Cardiac muscle cell (in vitro differentiated cells and primary cell): ENCODE measurements at regions not wholly inside any gene's neighbourhood (a gene's known extent, or its start where the extent isn't known, plus 50 kb on each side); places are given as distances from the start of the nearest gene placed in this dataset.

Source experiments
- DNase-seq, 2 donors: peaks; one replicate each; pipeline versions ENCODE4 v3.0.0 to v3.0.0-alpha.2; 2010 to 2017; ENCODE audit warnings: low read depth in 1 of 2, low spot score in 1 of 2
- H3K27ac ChIP-seq: fragments of 200-600 bp; sonication (generic); 2 replicates; pipeline ENCODE4 v1.5.1; 2016
- H3K27me3 ChIP-seq: fragments of 200-600 bp; sonication (generic); 2 replicates; pipeline ENCODE4 v1.6.0; 2016; ENCODE audit warnings: control low read depth
- H3K36me3 ChIP-seq: fragments of 200-600 bp; sonication (generic); 2 replicates; pipeline ENCODE4 v1.5.1; 2016; ENCODE audit warnings: control low read depth
- H3K4me1 ChIP-seq: fragments of 200-600 bp; sonication (generic); 2 replicates; pipeline ENCODE4 v1.8.1; 2017; ENCODE audit warnings: low read depth, mild to moderate bottlenecking, mixed run types
- H3K4me3 ChIP-seq: fragments of 200-600 bp; sonication (generic); 2 replicates; pipeline ENCODE4 v1.5.1; 2016; ENCODE audit warnings: mild to moderate bottlenecking
- H3K9me3 ChIP-seq: fragments of 200-600 bp; sonication (generic); 2 replicates; pipeline ENCODE4 v1.5.1; 2017; ENCODE audit warnings: low read depth, mild to moderate bottlenecking, control low read depth
- TF ChIP-seq, protein P1 (sequence below): IDR thresholded peaks from 2 replicates; pipeline ENCODE4 v1.5.1; 2012; ENCODE audit warnings: low read depth, mild to moderate bottlenecking, low read length

DNA sequence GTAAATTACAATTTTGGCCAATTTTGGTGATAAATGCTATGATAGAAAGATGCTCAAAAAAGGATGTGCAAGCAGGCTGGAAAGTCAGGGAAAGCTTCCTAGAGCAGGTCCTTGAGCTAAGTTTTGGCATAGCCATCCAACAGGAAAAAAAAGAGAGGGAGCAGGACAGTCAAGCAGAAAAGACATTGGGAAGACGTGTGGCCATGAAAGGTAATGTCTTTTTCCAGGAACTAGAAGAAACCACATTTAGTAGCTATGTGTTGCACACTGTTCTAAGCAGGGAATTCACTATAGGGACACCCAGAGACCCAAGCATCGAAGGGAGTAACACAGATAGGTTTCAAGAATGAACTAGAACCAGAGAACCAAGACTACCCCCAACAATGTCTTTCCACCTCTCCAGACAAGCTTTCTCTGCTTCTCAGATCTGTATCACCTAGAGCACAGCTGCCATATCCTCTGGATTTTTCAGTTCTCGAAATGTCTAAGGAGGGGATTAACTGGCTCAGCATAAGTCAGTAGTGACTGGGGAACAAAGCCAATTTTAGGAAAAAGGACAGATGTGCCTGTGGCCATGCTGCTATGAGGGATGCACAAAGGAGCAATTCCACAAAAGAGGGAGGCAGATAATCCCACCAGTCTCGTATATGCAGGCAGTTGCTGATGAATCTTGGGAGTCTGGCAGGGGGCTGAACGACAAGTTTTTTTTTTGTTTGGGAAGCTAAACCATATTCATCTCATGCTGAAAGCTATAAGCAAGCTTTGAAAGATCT is 97.1 kb upstream of the DAB1 start:
- Histone ChIP-seq H3K27ac (no peak overlapping the region), H3K36me3 (no peaks in the 10 kb centered on the region), H3K9me3 (no peaks in the 10 kb centered on the region), H3K4me1 (peaks cover 8% of the 10 kb centered on the region), H3K4me3 (no peak overlapping the region), H3K27me3 (no peaks in the 10 kb centered on the region)
- TF ChIP-seq, protein P1, sequence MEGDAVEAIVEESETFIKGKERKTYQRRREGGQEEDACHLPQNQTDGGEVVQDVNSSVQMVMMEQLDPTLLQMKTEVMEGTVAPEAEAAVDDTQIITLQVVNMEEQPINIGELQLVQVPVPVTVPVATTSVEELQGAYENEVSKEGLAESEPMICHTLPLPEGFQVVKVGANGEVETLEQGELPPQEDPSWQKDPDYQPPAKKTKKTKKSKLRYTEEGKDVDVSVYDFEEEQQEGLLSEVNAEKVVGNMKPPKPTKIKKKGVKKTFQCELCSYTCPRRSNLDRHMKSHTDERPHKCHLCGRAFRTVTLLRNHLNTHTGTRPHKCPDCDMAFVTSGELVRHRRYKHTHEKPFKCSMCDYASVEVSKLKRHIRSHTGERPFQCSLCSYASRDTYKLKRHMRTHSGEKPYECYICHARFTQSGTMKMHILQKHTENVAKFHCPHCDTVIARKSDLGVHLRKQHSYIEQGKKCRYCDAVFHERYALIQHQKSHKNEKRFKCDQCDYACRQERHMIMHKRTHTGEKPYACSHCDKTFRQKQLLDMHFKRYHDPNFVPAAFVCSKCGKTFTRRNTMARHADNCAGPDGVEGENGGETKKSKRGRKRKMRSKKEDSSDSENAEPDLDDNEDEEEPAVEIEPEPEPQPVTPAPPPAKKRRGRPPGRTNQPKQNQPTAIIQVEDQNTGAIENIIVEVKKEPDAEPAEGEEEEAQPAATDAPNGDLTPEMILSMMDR: no peak
- DNase-seq: no peak

DNA sequence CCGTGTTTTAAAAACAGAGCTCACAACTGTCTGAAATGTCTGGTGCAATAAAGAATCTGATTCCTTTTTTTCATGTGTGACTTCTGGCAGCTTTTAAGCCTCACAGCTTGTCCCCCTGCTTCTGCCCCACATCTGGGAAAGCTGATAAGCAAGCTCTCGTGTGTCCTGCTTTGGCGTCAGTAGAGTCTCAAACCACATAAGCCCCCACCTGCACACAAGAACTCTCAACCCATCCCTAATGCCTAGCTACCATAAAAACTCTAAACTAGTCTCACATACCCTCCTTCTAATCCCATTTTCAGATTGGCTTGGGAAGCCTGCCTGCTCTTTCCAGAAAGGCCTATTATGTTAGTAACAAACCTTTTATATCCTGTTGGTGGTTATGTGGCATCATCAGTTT is 94.6 kb upstream of the DAB1 start:
- peaks cover 8% of the 10 kb centered on the region for H3K4me1 ChIP-seq
- no peak overlapping the region for H3K4me3 ChIP-seq
- no peaks in the 10 kb centered on the region for H3K36me3 ChIP-seq
- no peak overlapping the region for H3K27ac ChIP-seq
- H3K9me3 ChIP-seq: no peaks in the 10 kb centered on the region
- TF ChIP-seq, protein P1: no peak
- no peaks in the 10 kb centered on the region for H3K27me3 ChIP-seq
- no peak for DNase-seq

DNA sequence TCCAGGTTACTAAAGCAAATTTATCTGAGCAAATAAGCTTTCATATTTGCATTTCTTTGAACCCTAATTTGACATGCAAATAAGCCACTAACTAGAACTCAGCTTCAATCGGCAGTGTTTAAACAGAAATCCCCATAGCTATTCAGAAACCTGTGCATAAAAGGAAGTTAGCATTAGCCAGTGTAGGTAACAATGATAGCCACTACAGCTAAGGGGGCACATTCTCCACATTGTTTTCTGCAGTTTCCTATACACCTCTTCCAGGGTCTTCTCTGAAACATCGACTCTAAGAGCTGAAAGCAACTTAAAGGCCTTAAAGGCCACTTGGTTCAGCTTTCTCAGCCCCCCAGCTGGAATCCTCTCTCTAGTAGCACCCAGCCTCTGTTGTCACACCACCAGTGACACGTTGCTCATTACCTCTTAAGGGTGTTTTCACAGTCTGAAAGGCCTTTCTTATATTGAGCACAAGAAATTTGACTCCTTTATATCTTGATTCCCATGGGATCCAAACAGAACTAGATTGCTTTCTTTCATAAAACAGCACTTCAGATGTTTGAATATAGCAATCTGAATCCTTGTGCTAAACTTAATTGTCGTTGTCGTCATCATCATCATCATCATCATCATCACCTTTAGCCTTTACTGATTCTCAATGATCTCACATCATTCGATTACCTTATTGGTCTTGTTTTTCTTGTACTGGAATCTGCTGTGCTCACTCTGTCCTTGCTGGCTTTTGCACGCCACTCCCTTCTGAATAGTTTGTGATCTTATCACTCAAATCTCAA is 93.9 kb upstream of the DAB1 start:
- TF ChIP-seq, protein P1: no peak

DNA sequence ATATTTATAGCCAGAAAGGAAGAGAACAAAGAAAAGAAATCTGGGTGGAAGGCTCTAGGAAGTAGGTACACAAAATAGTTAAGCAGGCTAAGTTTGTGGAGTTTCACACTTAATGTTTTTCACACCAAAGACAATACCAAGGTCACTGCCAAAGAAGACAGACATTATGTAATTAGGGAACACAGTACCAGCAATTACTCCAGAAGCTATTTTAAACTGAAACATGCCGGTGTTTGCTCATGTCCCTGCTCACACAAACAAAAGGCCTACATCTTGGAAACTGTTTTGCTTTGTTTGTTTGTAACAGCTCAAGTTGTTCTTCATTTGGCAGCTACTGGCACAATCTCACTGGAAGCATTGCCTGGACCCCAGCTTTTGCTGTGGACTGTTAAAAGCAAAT is 88.5 kb upstream of the DAB1 start:
- Histone ChIP-seq H3K27me3 (no peaks in the 10 kb centered on the region), H3K9me3 (no peaks in the 10 kb centered on the region), H3K27ac (no peak overlapping the region), H3K36me3 (no peaks in the 10 kb centered on the region), H3K4me1 (peaks cover 2% of the 10 kb centered on the region), H3K4me3 (no peak overlapping the region)
- no peak for DNase-seq
- TF ChIP-seq, protein P1: no peak

More for the DNA sequence above, 93.9 kb upstream of the DAB1 start:
- Histone ChIP-seq H3K4me1 (peaks cover 8% of the 10 kb centered on the region), H3K4me3 (no peak overlapping the region), H3K9me3 (no peaks in the 10 kb centered on the region), H3K27me3 (no peaks in the 10 kb centered on the region), H3K27ac (no peak overlapping the region), H3K36me3 (no peaks in the 10 kb centered on the region)
- peak in 1 of 2 donors; percentile 10 for DNase-seq

DNA sequence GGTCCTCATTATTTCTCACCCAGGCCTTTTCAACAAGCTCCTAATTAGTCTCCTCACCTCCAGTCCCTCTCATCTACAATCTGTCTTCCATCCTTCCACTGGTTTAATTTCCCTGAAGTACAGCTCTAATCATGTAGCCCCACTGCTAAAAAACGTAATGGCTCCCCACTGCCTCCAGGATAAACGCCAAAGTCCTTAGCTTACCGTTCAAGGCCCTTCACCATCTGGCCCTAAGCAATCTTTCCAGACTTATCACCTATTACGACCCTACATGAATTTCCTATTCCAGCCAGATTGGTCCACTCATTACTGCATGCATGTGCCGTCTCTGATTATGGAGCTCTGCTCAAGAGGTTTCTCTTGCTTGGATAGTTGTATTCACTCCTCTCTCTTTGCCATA is 83.1 kb upstream of the DAB1 start:
- no peak overlapping the region for H3K4me3 ChIP-seq
- DNase-seq: no peak
- no peaks in the 10 kb centered on the region for H3K4me1 ChIP-seq

More for the DNA sequence above, 83.1 kb upstream of the DAB1 start:
- no peaks in the 10 kb centered on the region for H3K9me3 ChIP-seq
- TF ChIP-seq, protein P1: no peak
- H3K27ac ChIP-seq: no peak overlapping the region
- H3K36me3 ChIP-seq: no peaks in the 10 kb centered on the region
- no peaks in the 10 kb centered on the region for H3K27me3 ChIP-seq
